COR-L47 (cell line): ENCODE measurements at regions not wholly inside any gene's neighbourhood (a gene's known extent, or its start where the extent isn't known, plus 50 kb on each side); places are given as distances from the start of the nearest gene placed in this dataset.

Experiments
- DNase-seq: peaks from one replicate; lab custom pipeline; 2025; lab: John Stamatoyannopoulos, UW

DNA sequence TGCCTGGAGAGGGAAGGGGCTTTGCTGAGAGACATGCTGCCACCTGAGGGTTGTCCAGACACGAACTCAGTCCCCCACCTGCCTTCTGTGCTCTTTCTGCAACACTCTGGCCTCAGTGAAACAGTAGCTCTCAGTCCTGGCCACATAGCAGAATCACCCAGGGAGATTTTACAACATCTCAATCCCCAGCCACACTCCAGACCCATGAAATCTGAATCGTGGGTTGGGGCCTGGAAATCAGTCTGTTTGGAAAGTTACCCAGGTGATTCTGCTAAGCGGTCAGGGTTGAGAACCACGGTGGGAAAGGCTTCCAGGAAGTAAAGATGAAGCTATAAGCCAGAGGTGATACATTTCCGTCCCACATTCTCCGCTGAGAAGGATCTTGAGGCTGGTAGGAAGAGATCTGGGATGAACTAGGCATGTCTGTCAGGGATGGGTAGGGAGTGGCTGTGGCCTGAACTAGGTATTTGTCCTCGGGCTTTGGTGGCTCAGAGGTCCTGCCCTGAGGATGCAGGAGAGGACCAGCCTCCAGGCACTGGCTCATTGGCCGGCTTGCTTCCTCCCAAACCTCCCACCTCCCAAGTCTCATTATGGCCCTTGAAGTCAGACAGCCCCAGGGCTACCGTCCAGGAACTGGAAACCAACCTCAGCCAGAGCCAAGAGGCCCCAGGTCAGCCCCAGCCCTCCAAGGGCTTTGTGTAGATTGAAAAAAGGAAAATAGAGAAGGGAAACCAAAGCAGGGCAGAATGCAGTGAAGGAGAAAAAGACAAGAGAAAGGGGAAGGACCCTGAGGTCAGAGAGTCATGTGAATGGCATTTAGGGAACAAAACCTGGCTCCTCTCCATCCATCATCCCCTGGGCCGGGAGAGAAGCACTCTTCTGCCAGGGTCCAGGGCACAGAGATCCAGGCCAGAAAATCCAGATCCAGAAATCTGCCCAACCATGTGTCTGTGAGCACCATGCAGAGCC lies 119.6 kb downstream of the ZFP36L2 start:
- no peak for DNase-seq

DNA sequence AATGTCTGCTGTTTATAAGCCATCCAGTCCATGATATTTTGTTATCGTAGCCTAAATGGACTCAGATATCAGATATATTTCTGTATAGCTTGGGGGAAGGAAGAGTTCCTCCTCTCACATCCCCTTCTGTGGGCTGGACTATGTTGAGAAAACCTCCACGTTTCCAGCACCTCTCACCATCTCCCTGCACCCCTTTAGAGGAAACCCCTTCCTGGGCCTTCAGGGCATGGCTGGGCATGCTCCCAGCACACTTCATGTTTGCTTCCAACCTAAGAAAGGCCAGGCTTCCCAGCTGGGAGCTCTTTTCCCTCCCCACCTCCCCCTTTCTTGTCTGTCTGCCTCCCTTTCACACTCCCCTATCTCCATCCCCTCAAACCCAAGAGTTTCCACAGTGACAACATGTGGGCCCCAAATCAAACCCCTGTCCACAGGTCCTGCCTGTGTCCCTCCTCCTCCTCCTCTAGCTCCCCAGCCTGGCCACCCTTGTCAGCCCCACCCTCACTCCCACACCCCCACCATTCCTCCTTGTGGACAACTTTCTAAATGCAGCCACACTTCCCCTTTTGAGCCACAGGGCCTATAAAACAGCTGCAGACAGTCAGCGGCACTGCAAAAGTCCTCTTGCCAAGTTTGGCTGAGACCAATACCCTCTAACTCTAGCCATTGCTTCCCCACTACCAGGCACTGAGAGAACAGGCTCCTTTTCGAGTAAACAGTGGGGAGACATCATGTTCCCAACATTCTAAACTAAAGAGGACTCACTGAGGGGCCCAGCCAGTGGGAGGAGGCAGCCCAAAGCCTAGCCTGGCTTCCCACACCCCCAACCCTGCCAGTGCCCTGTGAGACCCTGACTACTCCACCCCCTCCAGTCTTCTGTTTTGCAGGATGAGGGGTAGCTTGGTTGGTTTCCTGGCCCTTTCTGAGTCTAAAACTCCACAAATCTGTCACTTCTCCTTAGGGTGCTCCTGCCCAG lies 120.5 kb downstream of the ZFP36L2 start:
- no peak for DNase-seq

DNA sequence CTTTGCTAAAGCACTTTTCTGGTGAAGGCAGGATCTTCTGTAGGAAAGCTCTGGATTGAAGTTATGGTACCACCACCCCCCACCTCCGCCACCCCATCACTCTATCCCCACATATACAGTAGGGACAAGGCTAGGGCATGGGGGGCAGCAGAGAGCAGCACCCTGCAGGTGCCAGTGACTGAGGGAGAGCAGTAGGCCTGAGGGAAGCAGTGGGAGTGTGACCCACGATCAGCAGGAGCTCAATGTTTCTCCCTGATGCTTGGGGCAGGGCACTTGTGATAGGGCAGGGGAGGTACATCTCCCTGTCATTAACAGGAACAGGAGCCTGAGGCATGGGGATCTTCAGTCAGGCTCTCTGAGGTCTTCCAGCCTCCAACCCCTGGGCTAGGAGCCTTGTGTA lies 121.6 kb downstream of the ZFP36L2 start:
- no peak for DNase-seq

DNA sequence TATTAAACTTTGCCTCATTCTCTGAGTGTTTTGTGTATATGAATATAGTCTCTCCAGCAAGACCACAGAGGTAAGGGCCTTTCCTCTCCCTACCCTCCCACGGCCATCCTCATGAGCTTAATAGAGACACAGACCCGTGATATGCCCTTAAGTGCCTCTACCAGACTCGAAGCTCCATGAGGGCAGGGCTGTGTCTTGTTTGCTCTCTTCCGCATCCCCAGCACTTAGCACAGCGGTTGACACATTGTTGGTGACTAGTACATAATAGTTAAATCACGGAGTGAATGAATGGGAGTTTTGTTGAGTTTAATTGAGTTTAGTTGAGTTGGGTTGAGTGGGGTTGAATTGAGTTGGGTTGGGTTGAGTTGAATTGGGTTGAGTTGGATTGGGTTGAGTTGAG lies 122.3 kb downstream of the ZFP36L2 start:
- DNase-seq, result no peak

DNA sequence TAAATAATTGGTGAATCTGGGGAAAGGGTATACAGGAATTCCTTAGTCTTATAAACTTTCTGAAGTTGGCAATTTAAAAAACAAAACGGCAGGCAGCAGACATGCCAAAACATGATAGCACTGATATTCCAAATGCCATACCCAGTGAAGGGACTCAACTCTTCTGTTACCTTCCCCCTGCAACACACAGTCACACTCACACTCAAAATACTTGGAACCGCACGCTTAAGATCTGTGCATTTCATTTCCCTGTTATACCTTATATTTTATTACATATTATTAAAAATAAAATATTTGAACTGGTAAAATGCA lies 123.4 kb downstream of the ZFP36L2 start:
- no peak for DNase-seq

DNA sequence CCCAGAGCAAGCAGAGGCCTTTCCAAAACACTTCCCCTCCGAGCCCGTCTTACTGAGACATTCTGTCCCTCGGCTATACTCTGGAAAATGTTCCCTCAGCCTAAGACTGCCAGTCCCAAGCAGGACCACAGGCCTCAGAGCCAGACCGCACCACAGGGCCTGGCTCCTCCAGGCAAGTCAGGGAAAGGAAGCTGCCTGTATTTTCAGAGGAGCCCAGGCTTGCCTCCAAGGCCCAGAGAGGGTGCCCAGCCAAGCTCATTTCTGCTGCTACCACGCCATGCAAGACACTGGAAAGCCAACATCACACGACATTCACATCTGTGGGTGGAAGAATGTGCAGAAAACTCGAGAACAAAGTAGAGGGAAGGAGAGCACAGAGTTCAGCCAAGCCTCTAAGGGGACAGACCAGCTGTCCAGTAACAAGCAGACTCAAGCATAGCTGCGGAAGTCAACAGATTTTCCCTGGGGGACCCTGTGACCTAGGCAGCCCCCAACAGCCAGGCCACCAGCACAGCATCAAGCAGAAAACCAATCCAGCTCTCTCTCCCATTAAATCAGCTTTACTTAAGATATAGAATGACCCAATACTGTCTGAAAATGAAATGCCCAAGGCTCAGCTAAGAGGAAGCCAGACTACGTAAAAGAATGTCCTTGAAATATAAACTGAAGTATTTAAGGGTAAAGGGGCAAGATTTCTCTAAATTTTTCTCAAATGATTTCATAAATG lies 123.9 kb downstream of the ZFP36L2 start:
- DNase-seq, result no peak

DNA sequence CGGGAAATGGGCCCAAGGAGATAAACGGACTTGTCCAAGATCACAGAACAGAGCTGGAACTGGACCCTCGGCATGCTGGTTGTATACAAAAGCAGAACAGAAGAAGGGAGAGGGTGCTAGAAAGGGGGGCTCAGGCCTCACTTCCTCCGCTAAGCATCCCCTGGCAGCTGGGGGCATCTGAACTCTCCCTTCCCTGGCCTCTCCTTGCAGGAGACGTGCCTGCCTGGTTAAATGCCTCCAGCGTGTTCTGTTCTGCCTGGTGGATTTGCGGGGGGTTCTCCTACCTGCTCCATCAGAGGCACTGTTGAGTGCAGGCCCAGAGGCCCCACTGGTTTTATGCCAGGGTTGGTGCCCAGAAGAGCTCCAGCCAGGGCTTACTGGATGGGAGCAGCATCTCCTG lies 124.7 kb downstream of the ZFP36L2 start:
- DNase-seq, result no peak

DNA sequence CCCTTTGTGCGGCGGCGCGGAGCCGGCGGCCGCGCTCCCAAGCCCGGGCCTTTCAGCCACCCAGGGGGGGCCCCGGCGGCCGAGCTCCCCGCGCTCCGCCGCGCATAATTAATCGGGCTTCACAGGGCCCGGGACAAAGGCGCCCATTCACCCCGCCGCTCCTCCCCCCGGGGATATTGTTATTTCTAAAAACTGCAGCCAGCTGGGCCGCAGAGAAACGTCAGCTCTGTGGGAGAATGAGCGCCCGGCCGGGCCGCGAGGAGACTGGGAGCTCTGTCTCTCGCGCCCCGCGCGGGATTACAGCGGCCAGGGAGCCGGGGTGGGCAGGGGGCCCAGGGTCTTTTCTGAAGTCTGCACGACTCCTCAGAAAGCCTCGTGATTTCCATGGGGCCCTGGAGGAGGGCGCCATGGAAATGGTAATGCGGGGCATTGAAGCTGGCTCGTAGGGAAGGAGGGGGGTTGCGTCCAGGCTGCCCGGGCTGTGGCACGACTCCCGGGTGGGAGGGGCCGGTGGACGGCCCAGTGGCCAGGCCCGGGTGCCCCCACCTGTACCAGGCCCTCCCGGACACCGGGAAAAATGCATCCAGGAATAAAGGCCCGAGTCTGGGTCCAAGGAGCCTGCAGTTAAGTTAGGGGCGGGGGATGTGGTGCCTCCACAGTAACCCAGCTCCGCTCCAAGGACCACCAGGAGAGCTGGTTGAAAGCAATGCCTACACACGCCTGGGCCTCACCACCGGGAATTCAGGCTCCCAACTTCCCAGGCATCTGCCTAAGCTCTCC lies 125.3 kb downstream of the ZFP36L2 start:
- DNase-seq, result no peak

DNA sequence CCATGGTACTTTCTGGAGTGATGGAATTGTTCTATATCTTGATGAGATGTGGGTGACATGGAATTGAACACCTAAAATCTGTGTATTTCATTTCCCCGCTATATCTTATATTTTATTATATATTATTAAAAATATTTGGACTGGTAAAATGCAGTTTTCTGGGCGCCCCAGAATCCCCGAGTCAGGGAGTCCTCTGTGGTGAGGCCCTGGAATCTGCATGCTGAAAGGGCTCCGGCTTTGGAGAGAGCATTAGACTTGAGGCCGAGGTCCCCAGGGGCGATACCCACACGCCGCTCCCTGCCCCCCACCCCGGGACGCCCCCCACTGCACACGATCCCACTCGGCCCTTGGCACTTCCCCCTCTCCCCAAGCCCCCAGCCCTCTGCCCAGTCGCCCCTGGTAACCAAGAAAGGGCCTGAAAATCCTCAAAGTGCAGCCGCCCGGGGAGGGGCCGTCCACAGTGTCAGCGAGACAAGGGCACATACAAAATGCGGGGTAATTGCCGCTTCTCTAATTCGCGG lies 126.0 kb downstream of the ZFP36L2 start:
- DNase-seq, result no peak

DNA sequence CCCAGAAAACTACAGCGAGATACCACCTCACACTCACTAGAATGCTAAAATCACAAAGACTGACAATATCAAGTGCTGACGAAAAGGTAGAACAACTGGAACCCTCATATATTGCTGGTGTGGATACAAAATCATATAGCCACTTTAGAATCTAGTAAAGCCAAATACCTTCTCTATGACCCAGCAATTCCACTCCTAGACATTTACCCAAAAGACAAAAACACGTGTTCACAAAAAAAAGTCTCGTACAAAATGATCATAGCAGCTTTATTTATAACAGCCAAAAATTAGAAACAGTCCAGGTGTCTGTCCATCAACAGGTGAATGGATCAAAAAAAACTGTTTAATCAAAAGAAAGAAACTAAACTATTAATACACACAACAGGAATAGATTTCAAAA lies 126.6 kb downstream of the ZFP36L2 start:
- DNase-seq, result no peak

DNA sequence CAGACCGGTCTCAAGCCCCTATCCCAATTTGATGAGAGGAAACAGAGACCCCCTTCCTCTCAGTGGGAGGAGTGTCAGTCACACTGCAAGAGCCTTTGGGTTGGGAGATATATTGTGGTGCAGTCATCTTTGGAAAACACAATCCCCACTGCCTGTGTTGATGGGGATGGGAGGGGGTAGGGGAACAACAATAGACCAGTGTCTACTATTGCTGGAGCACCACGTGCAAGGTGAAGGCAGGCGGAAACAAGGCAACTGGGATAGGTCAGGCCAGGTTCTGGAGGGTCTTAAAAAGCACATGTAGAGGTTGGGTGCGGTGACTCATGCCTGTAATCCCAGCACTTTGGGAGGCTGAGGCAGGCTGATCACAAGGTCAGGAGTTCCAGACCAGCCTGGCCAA lies 127.9 kb downstream of the ZFP36L2 start:
- no peak for DNase-seq

DNA sequence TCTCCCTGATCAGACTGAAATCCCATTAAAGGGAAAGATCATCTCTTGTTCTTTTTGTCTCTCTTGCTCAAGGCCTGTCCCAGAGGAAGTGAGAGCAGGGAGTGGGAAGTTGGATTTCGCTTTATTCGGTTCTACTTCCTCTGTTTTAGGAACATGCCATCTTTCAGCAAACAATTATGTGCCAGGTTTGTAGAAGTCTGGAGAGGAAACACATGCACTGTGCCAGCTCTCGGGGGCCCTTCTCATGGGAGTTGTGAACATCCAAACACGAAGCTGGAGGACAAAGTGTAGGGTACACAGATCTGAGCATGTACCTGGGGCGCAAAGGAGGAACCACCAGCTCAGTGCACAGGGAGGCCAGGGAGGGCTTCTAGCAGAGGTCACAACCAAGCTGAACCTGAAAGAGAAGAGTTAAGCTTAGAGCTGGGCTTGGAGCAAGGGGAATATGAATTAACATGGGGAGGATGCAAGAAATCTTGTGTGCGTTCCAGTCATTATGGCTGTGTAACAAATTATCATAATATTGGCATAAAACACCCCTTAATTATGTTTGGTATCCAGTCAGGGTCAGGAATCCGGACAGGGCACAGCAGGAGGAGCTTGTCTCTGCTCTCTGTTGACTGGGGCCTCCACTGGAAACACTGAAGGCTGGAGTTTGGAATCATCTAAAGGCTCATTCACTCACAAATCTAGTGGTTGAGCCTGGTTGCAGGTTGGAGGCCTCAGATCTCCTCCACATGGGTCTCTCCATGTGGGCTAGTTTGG lies 128.6 kb downstream of the ZFP36L2 start:
- no peak for DNase-seq

DNA sequence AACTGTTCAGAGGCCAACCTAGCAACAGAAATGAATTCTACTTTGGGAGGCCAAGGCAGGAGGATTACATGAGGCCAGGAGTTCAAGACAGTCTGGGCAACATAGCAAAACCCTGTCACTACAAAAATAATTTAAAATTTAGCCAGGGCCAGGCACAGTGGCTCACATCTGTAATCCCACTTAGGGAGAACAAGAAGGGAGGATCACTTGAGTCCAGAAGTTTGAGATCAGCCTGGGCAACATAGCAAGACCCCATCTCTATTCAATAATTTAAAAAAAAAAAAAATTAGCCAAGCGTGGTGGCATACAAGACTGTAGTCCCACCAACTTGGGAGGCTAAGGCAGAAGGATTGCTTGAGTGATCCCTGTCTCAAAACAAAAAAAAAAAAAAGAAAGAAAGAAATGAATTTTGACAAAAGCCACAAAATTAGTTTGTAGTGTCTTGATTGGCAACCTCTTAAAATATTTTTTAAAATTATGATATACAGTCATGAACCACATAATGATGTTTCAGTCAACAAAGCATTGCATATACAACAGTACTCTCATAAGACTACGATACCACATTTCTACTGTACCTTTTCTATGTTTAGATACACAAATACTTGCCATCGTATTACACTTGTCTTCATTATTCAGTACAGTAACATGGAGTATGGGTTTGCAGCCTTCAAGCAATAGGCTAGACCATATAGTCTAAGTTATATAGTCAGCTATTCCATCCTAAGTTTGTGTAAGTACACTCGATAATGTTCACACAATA lies 130.7 kb downstream of the ZFP36L2 start:
- DNase-seq, result no peak

DNA sequence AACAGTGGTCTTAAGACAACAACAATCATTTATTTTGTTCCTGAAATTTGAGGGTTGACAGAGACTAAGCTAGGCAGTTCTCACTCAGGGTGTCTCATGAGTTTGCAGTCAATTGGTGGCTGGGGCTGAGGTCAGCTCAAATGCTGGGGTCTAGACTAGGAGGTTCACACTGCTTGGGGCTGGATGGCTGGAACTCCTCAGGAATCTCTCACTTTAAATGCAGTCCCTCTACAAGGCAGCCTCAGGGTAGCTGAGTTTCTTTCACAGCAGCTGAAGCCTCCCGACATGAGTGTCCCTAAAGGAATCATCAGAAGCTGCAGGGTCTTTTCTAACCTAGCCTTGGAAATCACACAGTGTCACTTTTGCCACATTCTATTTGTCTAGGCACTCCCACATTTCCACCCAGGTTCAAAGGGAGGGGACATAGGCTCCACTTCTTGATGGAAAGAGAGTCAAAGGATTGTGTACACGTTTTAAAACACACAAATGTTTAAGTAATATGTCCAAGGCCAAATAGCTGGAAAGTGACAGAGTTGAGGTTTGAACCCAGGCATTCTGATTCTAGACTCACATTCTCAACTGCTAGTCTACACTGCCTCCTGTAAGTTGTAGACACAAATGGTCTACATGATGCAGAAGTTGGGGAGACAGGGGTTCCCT lies 133.8 kb downstream of the ZFP36L2 start:
- no peak for DNase-seq

DNA sequence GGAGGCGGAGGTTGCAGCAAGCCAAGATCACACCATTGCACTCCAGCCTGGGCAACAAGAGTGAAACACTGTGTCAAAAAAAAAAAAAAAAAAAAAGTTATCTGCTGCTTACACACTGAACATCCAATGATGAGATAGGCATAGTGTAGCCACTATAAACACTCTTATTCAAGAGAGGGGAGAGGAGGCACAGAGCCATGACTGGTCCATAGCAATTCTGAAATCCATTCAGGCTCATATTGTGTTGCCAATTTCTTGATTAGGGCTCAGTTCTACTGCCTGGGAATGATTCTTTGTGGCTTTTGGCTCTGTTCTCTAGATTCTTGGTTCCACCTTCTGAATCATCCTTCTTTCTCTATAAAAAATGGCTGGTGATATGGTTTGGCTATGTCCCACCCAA lies 136.1 kb downstream of the ZFP36L2 start:
- DNase-seq, result no peak

DNA sequence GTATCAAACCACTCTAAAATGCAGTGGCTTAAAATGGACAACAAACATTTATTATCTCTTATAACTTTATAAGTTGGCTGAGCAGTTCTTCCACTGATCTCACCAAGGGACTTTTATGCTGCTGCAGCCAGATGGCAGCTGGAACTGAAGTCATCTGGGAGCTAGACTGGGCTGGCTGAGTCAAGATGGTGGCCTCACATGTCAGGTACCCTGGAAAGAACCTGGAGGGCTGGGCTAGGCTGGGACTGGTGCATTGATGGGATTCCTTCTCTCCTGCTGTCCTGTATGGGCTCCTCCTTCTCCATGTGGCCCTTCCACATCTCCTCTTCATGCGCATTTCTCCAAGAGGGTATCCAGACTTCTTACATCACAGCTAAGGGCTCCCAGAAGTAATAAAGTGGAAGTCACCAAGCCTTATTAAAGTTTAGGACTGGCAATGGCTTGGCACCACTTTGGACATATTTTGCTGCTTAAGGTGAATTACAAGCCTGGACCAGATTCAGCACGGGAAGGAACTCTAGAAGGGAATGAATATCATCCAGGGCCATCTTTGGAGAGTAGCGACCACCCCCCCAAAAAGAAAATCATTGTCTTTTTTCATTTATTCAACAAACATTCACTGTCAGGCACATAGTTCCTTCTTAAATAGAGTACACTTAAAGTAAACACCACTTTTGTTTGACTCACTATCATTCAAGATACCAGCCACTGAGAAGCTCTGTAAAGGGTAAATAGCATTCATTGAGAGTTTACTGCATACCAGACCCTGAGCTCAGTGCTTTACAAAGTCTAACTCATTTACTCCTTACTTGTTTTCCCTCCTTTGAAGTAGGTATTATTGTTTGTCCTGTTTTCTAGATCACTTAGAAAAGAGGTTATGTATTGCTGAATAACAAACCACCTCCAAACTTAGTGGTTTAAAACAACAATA lies 138.0 kb downstream of the ZFP36L2 start:
- no peak for DNase-seq

DNA sequence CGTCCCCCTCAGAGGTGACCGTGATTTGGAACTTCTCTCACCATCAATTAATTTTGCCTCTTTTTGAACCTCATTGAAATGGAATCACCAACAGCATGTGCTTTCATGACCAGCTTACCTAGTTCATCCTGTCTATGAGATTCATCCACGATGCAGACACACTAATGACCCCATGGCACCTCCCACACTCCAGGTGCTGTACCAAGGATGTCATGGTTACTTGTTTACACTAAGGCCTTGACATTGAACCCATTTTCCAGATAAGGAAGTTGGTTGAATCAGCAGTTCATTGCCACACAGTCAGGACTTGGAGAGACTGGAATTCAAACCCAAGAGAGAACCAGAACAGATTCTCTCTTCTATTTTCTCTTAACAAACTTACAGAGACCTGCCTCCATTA lies 139.0 kb downstream of the ZFP36L2 start:
- DNase-seq, result no peak
